Motor neuron (in vitro differentiated cells): ENCODE measurements at regions not wholly inside any gene's neighbourhood (a gene's known extent, or its start where the extent isn't known, plus 50 kb on each side); places are given as distances from the start of the nearest gene placed in this dataset.

Source experiments
- ATAC-seq, 8 experiments: fragments of 200-7000 bp; cut with Tn5 transposase; replicated peaks in 6 of 8; 2 replicates each; pipeline ENCODE4 v1.8.0; 2021; ENCODE audit warnings: mild to moderate bottlenecking in 8 of 8, moderate library complexity in 8 of 8
- H3K27ac ChIP-seq, 2 donors: fragments of 250-450 bp; sonication (Bioruptor Pico); 2 replicates each; pipeline ENCODE4 v1.9.0; 2021; ENCODE audit warnings: antibody characterized with exemption in 2 of 2, mild to moderate bottlenecking in 2 of 2, moderate library complexity in 1 of 2
- H3K4me1 ChIP-seq, 2 donors: fragments of 250-450 bp; sonication (Bioruptor Pico); replicated peaks in 1 of 2; 2 replicates each; pipeline ENCODE4 v1.6.1; 2021; ENCODE audit warnings: antibody characterized with exemption in 2 of 2, mild to moderate bottlenecking in 2 of 2, moderate library complexity in 1 of 2
- H3K4me3 ChIP-seq, 5 donors: fragments of 250-450 bp; sonication (Bioruptor Pico); 2 replicates each; pipeline ENCODE4 v1.9.0; 2021; ENCODE audit warnings: antibody characterized with exemption in 5 of 5, mild to moderate bottlenecking in 5 of 5, moderate library complexity in 4 of 5
- WGBS, 10 experiments: fragments of 450-650 bp; shearing (Covaris generic); methylation state at CpG; one replicate each; pipeline ENCODE4 v1.0.0; 2022; 5-methylcytosine and 5-hydroxymethylcytosine counted together
- in situ Hi-C, 9 experiments: fragments of 400-800 bp; cut with MboI; loops; one replicate each; pipeline ENCODE4 v1.15.0; 2021; ENCODE audit warnings: low sequenced_read_pairs in 9 of 9, low pct_unique_long_range_greater_than_20kb in 2 of 9; ENCODE audit not compliant: unreplicated experiment in 9 of 9

GRCh38 chr13:60303166-60303565, 93.9 kb upstream of the TDRD3 start:
- H3K27ac ChIP-seq = no peak overlapping the region
- in situ Hi-C loops = no loop called here

GRCh38 chr13:60311527-60311926, 85.5 kb upstream of the TDRD3 start:
- WGBS, 10 experiments = 0 to 100% (median 83%) methylated on average over 1 to 3 of the region's 4 CpGs; no CpG with 5 or more reads in 1 of the 10 experiments
- Histone ChIP-seq H3K4me1 (no peaks in the 10 kb centered on the region), H3K4me3 (no peak overlapping the region), H3K27ac (no peak overlapping the region)
- in situ Hi-C loops = no loop called here
- no peak for ATAC-seq

More at GRCh38 chr13:60303166-60303565, 93.9 kb upstream of the TDRD3 start:
- 20 to 96% (median 72%) methylated on average over 2 to 7 of the region's 7 CpGs for WGBS, 10 experiments
- no peak overlapping the region for H3K4me3 ChIP-seq
- ATAC-seq = no peak
- H3K4me1 ChIP-seq = no peaks in the 10 kb centered on the region

- Histone ChIP-seq H3K27ac (no peak overlapping the region), H3K4me3 (no peak overlapping the region), H3K4me1 (no peaks in the 10 kb centered on the region)
- in situ Hi-C loops = no loop called here
- WGBS, 10 experiments = 18 to 100% (median 88%) methylated on average over 1 to 5 of the region's 5 CpGs; no CpG with 5 or more reads in 1 of the 10 experiments
- peak in 2 of 8 experiments; percentile 60 to 84 for ATAC-seq
Observed at GRCh38 chr13:60312851-60313505, 84.0 kb upstream of the TDRD3 start.

- no peak overlapping the region for H3K4me3 ChIP-seq
- H3K27ac ChIP-seq = no peak overlapping the region
- WGBS, 10 experiments = 7 to 95% (median 83%) methylated on average over 1 to 3 of the region's 3 CpGs
- ATAC-seq = peak in 1 of 8 experiments; percentile 62
- H3K4me1 ChIP-seq = no peaks in the 10 kb centered on the region
- in situ Hi-C loops = no loop called here
Observed at GRCh38 chr13:60318186-60318585, 78.8 kb upstream of the TDRD3 start.

GRCh38 chr13:60324131-60324530, 72.9 kb upstream of the TDRD3 start:
- H3K4me1 ChIP-seq = no peaks in the 10 kb centered on the region
- H3K4me3 ChIP-seq = no peak overlapping the region
- no peak for ATAC-seq
- WGBS, 10 experiments = 0 to 100% (median 86%) methylated on average over 1 to 2 of the region's 2 CpGs; no CpG with 5 or more reads in 3 of the 10 experiments
- H3K27ac ChIP-seq = no peak overlapping the region
- in situ Hi-C loops = no loop called here

- ATAC-seq = no peak
- H3K4me3 ChIP-seq = no peak overlapping the region
- WGBS, 10 experiments = 38 to 96% (median 87%) methylated on average over 2 to 3 of the region's 3 CpGs
- in situ Hi-C loops = loop anchor here in 2 of 9 experiments (25.0 kb wide), 1 partner anchor 639 kb away; no protein-coding TSS in a partner anchor
- H3K27ac ChIP-seq = no peak overlapping the region
- H3K4me1 ChIP-seq = no peaks in the 10 kb centered on the region
Observed at GRCh38 chr13:60326273-60326672, 70.7 kb upstream of the TDRD3 start.

- Histone ChIP-seq H3K4me3 (no peak overlapping the region), H3K27ac (no peak overlapping the region), H3K4me1 (no peaks in the 10 kb centered on the region)
- WGBS, 10 experiments = 4 to 84% (median 65%) methylated on average over 2 to 4 of the region's 4 CpGs
- in situ Hi-C loops = loop anchor here in 2 of 9 experiments (25.0 kb wide), 1 partner anchor 640 kb away; no protein-coding TSS in a partner anchor
- ATAC-seq = no peak
Observed at GRCh38 chr13:60327511-60327910, 69.5 kb upstream of the TDRD3 start.

- no peak overlapping the region for H3K4me3 ChIP-seq
- no peaks in the 10 kb centered on the region for H3K4me1 ChIP-seq
- 29 to 100% (median 76%) methylated on average over 2 of the region's 2 CpGs; no CpG with 5 or more reads in 1 of the 10 experiments for WGBS, 10 experiments
- H3K27ac ChIP-seq = no peak overlapping the region
- no peak for ATAC-seq
- in situ Hi-C loops = loop anchor here in 2 of 9 experiments (25.0 kb wide), 1 partner anchor 641 kb away; no protein-coding TSS in a partner anchor
Observed at GRCh38 chr13:60328073-60328472, 68.9 kb upstream of the TDRD3 start.

GRCh38 chr13:60329221-60329923, 67.6 kb upstream of the TDRD3 start:
- H3K4me1 ChIP-seq = no peaks in the 10 kb centered on the region
- in situ Hi-C loops = loop anchor here in 2 of 9 experiments (25.0 kb wide), 1 partner anchor 642 kb away; no protein-coding TSS in a partner anchor
- ATAC-seq = peak in 5 of 8 experiments; percentile 58 to 91 (median 79)
- H3K27ac ChIP-seq = no peak overlapping the region
- 0 to 65% (median 13%) methylated on average over 1 to 2 of the region's 2 CpGs; no CpG with 5 or more reads in 3 of the 10 experiments for WGBS, 10 experiments
- H3K4me3 ChIP-seq = no peak overlapping the region

GRCh38 chr13:60331249-60332012, 65.6 kb upstream of the TDRD3 start:
- ATAC-seq = no peak
- in situ Hi-C loops = loop anchor here in 2 of 9 experiments (25.0 kb wide), 1 partner anchor 644 kb away; no protein-coding TSS in a partner anchor
- Histone ChIP-seq H3K4me1 (no peaks in the 10 kb centered on the region), H3K27ac (no peak overlapping the region), H3K4me3 (no peak overlapping the region)
- WGBS, 10 experiments = 0 to 71% (median 50%) methylated on average over 1 to 4 of the region's 4 CpGs

- Histone ChIP-seq H3K27ac (no peak overlapping the region), H3K4me3 (no peak overlapping the region), H3K4me1 (no peaks in the 10 kb centered on the region)
- ATAC-seq = no peak
- WGBS, 10 experiments = 0 to 83% (median 38%) methylated on average over 1 of the region's 1 CpG; no CpG with 5 or more reads in 1 of the 10 experiments
- in situ Hi-C loops = loop anchor here in 2 of 9 experiments (25.0 kb wide), 1 partner anchor 645 kb away; no protein-coding TSS in a partner anchor
Observed at GRCh38 chr13:60332682-60333081, 64.3 kb upstream of the TDRD3 start.

GRCh38 chr13:60334310-60334709, 62.7 kb upstream of the TDRD3 start:
- Histone ChIP-seq H3K27ac (no peak overlapping the region), H3K4me1 (no peaks in the 10 kb centered on the region), H3K4me3 (no peak overlapping the region)
- ATAC-seq = no peak
- 0 to 100% (median 80%) methylated on average over 1 of the region's 1 CpG; no CpG with 5 or more reads in 4 of the 10 experiments for WGBS, 10 experiments
- in situ Hi-C loops = loop anchor here in 2 of 9 experiments (25.0 kb wide), 1 partner anchor 647 kb away; no protein-coding TSS in a partner anchor
